22Rv1 (cell line): ENCODE measurements at regions not wholly inside any gene's neighbourhood (a gene's known extent, or its start where the extent isn't known, plus 50 kb on each side); places are given as distances from the start of the nearest gene placed in this dataset.

Experiments used
- CTCF ChIP-seq: fragments of 450-650 bp; IDR thresholded peaks from 2 replicates; pipeline ENCODE4 v1.5.1; 2017; ENCODE audit warnings: mild to moderate bottlenecking
- ZFX ChIP-seq: fragments of 450-650 bp; IDR thresholded peaks from 2 replicates; pipeline ENCODE4 v1.6.1; 2017; ENCODE audit warnings: antibody characterized with exemption, borderline replicate concordance

- TF ChIP-seq CTCF (no peak), ZFX (no peak)
These were observed 832.3 kb upstream of the GOT2 start for GRCh38 chr16:59566446-59566845.
